CD4-positive, alpha-beta T cell (primary cell): ENCODE measurements at regions not wholly inside any gene's neighbourhood (a gene's known extent, or its start where the extent isn't known, plus 50 kb on each side); places are given as distances from the start of the nearest gene placed in this dataset.

ENCODE experiments used
- ATAC-seq: fragments of 200-7000 bp; cut with Tn5 transposase; one replicate; pipeline ENCODE4 v1.10.0; 2022; ENCODE audit warnings: mild to moderate bottlenecking; ENCODE audit not compliant: poor library complexity
- CTCF ChIA-PET: fragments of 350-600 bp; sonication (Branson Sonifier 250); formaldehyde crosslinking; loops from one replicate; lab custom pipeline; 2021; ENCODE audit warnings: antibody characterized with exemption, inconsistent platforms; lab: Charles Lee
- POLR2A ChIA-PET: fragments of 350-600 bp; sonication (Branson Sonifier 250); formaldehyde crosslinking; loops from one replicate; lab custom pipeline; 2021; ENCODE audit warnings: antibody characterized with exemption, inconsistent platforms; lab: Charles Lee
- DNase-seq, 14 experiments: peaks; one replicate each; pipeline ENCODE4 v3.0.0-alpha.2; 2013 to 2020; ENCODE audit warnings: mixed read lengths in 2 of 14
- H3K27ac ChIP-seq, 2 donors: one replicate each; pipeline versions ENCODE4 v1.5.1 to v1.7.0; 2013; ENCODE audit warnings: low read length in 2 of 2, low read depth in 1 of 2, mild to moderate bottlenecking in 1 of 2
- H3K27me3 ChIP-seq, 2 experiments: 1 replicate in 1 of 2; 2 replicates in 1 of 2; pipeline versions ENCODE4 v1.6.1 to v1.7.0; 2013; ENCODE audit warnings: low read length in 2 of 2, control low read depth in 1 of 2, mild to moderate bottlenecking in 1 of 2, moderate library complexity in 1 of 2; ENCODE audit not compliant: insufficient read depth in 2 of 2, control insufficient read depth in 1 of 2
- H3K36me3 ChIP-seq: one replicate; pipeline ENCODE4 v1.6.1; 2013; ENCODE audit warnings: low read length, control low read depth; ENCODE audit not compliant: insufficient read depth
- H3K4me1 ChIP-seq: one replicate; pipeline ENCODE4 v1.6.1; 2013; ENCODE audit warnings: low read length, control low read depth; ENCODE audit not compliant: insufficient read depth
- H3K4me3 ChIP-seq: one replicate; pipeline ENCODE4 v1.5.1; 2013; ENCODE audit warnings: mild to moderate bottlenecking, low read length, moderate library complexity
- H3K9me3 ChIP-seq, 2 experiments: 1 replicate in 1 of 2; 2 replicates in 1 of 2; pipeline versions ENCODE4 v1.6.1 to v1.7.0; 2013; ENCODE audit warnings: low read length in 2 of 2, mild to moderate bottlenecking in 2 of 2, control low read depth in 1 of 2, moderate library complexity in 1 of 2; ENCODE audit not compliant: control insufficient read depth in 1 of 2, insufficient read depth in 1 of 2
- H3K27ac Mint-ChIP-seq: one replicate; pipeline ENCODE4 v1.8.0; 2020; ENCODE audit warnings: mixed read lengths
- H3K27me3 Mint-ChIP-seq: one replicate; pipeline ENCODE4 v1.8.0; 2021; ENCODE audit warnings: mixed read lengths
- H3K36me3 Mint-ChIP-seq: one replicate; pipeline ENCODE4 v1.8.0; 2021; ENCODE audit warnings: low read depth, mixed read lengths
- H3K4me1 Mint-ChIP-seq: one replicate; pipeline ENCODE4 v1.8.0; 2021; ENCODE audit warnings: low read depth, mixed read lengths
- H3K4me3 Mint-ChIP-seq: one replicate; pipeline ENCODE4 v1.8.0; 2020; ENCODE audit warnings: mild to moderate bottlenecking, mixed read lengths
- H3K9me3 Mint-ChIP-seq: one replicate; pipeline ENCODE4 v1.8.0; 2020; ENCODE audit warnings: mixed read lengths
- intact Hi-C, 2 experiments: fragments of 100-400 bp; cut with DNase I in 1 of 2; cut with micrococcal nuclease in 1 of 2; formaldehyde crosslinking; loops; one replicate each; pipeline versions ENCODE4 v1.15.1 to v1.9.0; 2023 to 2025; cut with DNase I, micrococcal nuclease
- TF ChIP-seq, protein P1 (sequence below): fragments of 200-600 bp; IDR thresholded peaks from one replicate; pipeline ENCODE4 v1.8.0; 2022; ENCODE audit warnings: antibody characterized with exemption, mild to moderate bottlenecking

- ChIA-PET POLR2A (no interaction called here), CTCF (no interaction called here)
- no peak overlapping the region for H3K4me3 Mint-ChIP-seq
- H3K27me3 ChIP-seq: no peaks in the 10 kb centered on the region
- no peak overlapping the region for H3K27ac Mint-ChIP-seq
- no peaks in the 10 kb centered on the region for H3K4me1 Mint-ChIP-seq
- TF ChIP-seq, protein P1, sequence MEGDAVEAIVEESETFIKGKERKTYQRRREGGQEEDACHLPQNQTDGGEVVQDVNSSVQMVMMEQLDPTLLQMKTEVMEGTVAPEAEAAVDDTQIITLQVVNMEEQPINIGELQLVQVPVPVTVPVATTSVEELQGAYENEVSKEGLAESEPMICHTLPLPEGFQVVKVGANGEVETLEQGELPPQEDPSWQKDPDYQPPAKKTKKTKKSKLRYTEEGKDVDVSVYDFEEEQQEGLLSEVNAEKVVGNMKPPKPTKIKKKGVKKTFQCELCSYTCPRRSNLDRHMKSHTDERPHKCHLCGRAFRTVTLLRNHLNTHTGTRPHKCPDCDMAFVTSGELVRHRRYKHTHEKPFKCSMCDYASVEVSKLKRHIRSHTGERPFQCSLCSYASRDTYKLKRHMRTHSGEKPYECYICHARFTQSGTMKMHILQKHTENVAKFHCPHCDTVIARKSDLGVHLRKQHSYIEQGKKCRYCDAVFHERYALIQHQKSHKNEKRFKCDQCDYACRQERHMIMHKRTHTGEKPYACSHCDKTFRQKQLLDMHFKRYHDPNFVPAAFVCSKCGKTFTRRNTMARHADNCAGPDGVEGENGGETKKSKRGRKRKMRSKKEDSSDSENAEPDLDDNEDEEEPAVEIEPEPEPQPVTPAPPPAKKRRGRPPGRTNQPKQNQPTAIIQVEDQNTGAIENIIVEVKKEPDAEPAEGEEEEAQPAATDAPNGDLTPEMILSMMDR: no peak
- H3K36me3 Mint-ChIP-seq: no peaks in the 10 kb centered on the region
- no peaks in the 10 kb centered on the region for H3K9me3 Mint-ChIP-seq
- no peak overlapping the region for H3K4me3 ChIP-seq
- no peaks in the 10 kb centered on the region for H3K36me3 ChIP-seq
- intact Hi-C loops: no loop called here
- no peaks in the 10 kb centered on the region for H3K4me1 ChIP-seq
- no peaks in the 10 kb centered on the region for H3K9me3 ChIP-seq
- DNase-seq (no peak), ATAC-seq (no peak)
- H3K27ac ChIP-seq: no peak overlapping the region
- peaks cover 3% of the 10 kb centered on the region for H3K27me3 Mint-ChIP-seq
Measured at GRCh38 chr12:88940854-88941253, 360.6 kb upstream of the KITLG start.

GRCh38 chr12:88935856-88936255 is 355.6 kb upstream of the KITLG start:
- ATAC-seq (no peak), DNase-seq (no peak)
- intact Hi-C loops: no loop called here
- CTCF ChIA-PET: interaction anchor here (1.0 to 1.2 kb wide), 2 partner anchors 12 to 260 kb away, joined by 3 read pairs; no protein-coding TSS in a partner anchor
- H3K27ac ChIP-seq: no peak overlapping the region
- Mint-ChIP-seq H3K9me3 (no peaks in the 10 kb centered on the region), H3K27ac (no peak overlapping the region), H3K4me3 (no peak overlapping the region), H3K4me1 (no peaks in the 10 kb centered on the region), H3K27me3 (peaks cover 4% of the 10 kb centered on the region), H3K36me3 (no peaks in the 10 kb centered on the region)
- H3K27me3 ChIP-seq: no peaks in the 10 kb centered on the region
- no peaks in the 10 kb centered on the region for H3K9me3 ChIP-seq
- H3K4me1 ChIP-seq: no peaks in the 10 kb centered on the region
- no peak overlapping the region for H3K4me3 ChIP-seq
- TF ChIP-seq, protein P1: no peak
- POLR2A ChIA-PET: no interaction called here
- no peaks in the 10 kb centered on the region for H3K36me3 ChIP-seq

DNA sequence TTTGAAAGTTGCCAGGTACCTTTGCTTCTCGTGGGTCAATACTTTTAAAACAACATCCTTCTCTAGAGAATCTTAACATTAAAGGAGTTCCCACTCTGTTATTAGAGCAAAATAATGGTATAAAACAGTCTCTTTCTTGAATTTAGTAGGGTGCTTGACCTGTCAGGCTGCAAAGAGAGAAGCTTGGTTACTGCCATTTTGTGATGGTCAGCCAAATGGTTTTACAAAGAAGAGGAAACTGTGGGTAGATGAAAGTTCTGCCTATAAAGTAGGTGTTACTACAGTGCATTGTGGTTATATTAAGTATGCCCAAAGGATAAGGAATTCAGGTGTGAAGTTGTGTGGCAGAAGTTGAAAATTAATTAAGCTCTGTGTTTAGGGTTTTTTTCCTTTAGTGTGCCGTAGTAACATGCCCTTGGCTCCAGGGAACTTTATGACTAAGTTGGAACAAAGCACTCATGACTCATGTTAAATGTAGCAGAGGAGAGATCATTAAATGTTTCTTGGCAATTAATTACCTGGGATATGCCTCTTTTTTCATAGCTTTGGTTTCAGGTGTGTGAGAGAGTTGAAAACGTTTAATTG is 354.0 kb upstream of the KITLG start:
- CTCF ChIA-PET: no interaction called here
- no peaks in the 10 kb centered on the region for H3K9me3 ChIP-seq

More for the DNA sequence above, 354.0 kb upstream of the KITLG start:
- intact Hi-C loops: no loop called here
- Mint-ChIP-seq H3K27ac (no peak overlapping the region), H3K4me1 (no peaks in the 10 kb centered on the region), H3K9me3 (no peaks in the 10 kb centered on the region), H3K36me3 (no peaks in the 10 kb centered on the region), H3K27me3 (peaks cover 9% of the 10 kb centered on the region), H3K4me3 (no peak overlapping the region)
- H3K27ac ChIP-seq: no peak overlapping the region
- no peaks in the 10 kb centered on the region for H3K36me3 ChIP-seq
- TF ChIP-seq, protein P1: no peak
- H3K4me1 ChIP-seq: no peaks in the 10 kb centered on the region
- no peak for DNase-seq
- no peak for ATAC-seq
- no peaks in the 10 kb centered on the region for H3K27me3 ChIP-seq
- POLR2A ChIA-PET: no interaction called here
- H3K4me3 ChIP-seq: no peak overlapping the region
